A673 (cell line): ENCODE measurements at regions not wholly inside any gene's neighbourhood (a gene's known extent, or its start where the extent isn't known, plus 50 kb on each side); places are given as distances from the start of the nearest gene placed in this dataset.

Source experiments
- CTCF ChIP-seq: fragments of 300-800, 200-600 bp; sonication (generic); conservative IDR thresholded peaks from 2 replicates; pipeline ENCODE4 v1.5.1; 2017; ENCODE audit warnings: low read depth, mild to moderate bottlenecking, antibody characterized with exemption, low read length, moderate library complexity, mixed read lengths
- EZH2 ChIP-seq: fragments of 200-600 bp; sonication (generic); IDR thresholded peaks from 2 replicates; pipeline ENCODE4 v1.6.1; 2017; ENCODE audit warnings: borderline replicate concordance, low read depth, mild to moderate bottlenecking, mixed read lengths, antibody characterized with exemption, low read length; ENCODE audit not compliant: poor library complexity, severe bottlenecking

DNA sequence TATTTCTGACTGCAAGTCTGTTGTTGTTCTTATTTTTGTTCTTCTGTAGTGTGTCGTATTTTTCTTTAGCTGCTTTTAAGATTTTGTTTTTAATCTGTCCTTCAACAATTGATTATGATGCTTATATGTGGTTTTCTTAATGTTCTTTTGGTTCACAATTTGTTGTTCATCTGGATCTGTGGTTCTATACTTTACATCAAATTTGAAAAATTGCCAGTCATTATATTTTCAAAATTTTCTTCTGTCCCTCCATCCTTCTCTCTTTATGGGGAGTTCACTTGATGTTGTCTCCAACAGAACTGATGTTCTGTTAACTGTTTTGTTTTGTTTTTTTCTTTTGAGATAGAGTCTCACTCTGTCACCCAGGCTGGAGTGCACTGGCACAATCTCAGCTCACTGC lies 378.5 kb upstream of the CD180 start:
- TF ChIP-seq CTCF, result no peak
- TF ChIP-seq EZH2, result no peak
